DND-41 (cell line): ENCODE measurements at regions not wholly inside any gene's neighbourhood (a gene's known extent, or its start where the extent isn't known, plus 50 kb on each side); places are given as distances from the start of the nearest gene placed in this dataset.

ENCODE experiments used
- ATAC-seq: fragments of 200-7000 bp; cut with Tn5 transposase; 3 replicates; pipeline ENCODE4 v1.9.1; 2021; ENCODE audit warnings: low read depth; ENCODE audit not compliant: insufficient read depth
- DNase-seq: peaks from one replicate; pipeline ENCODE4 v3.0.0-alpha.2; 2020
- H2AFZ ChIP-seq: 2 replicates; pipeline ENCODE4 v1.6.0; 2012; ENCODE audit warnings: low read depth, low read length
- H3K27ac ChIP-seq: 2 replicates; pipeline ENCODE4 v1.5.1; 2012; ENCODE audit warnings: low read length, inconsistent platforms
- H3K27me3 ChIP-seq: fragments of 200-600 bp; sonication (generic); 2 replicates; pipeline ENCODE4 v1.6.0; 2012; ENCODE audit warnings: low read length, mild to moderate bottlenecking, inconsistent platforms; ENCODE audit not compliant: insufficient read depth, poor library complexity
- H3K36me3 ChIP-seq: 2 replicates; pipeline ENCODE4 v1.5.1; 2012; ENCODE audit warnings: low read length, inconsistent platforms; ENCODE audit not compliant: insufficient read depth
- H3K4me1 ChIP-seq: 2 replicates; pipeline ENCODE4 v1.5.1; 2012; ENCODE audit warnings: mild to moderate bottlenecking, low read length; ENCODE audit not compliant: insufficient read depth
- H3K4me2 ChIP-seq: 2 replicates; pipeline ENCODE4 v1.6.0; 2012; ENCODE audit warnings: mild to moderate bottlenecking, moderate library complexity, low read length, inconsistent platforms; ENCODE audit not compliant: insufficient read depth
- H3K4me3 ChIP-seq, 2 experiments: fragments of 200-600 bp in 1 of 2; shearing (Covaris generic) in 1 of 2; 2 replicates each; pipeline ENCODE4 v1.5.1; 2012 to 2016; ENCODE audit warnings: inconsistent platforms in 2 of 2, low read length in 2 of 2, mild to moderate bottlenecking in 2 of 2, low read depth in 1 of 2, moderate library complexity in 1 of 2
- H3K79me2 ChIP-seq: 2 replicates; pipeline ENCODE4 v1.6.0; 2012; ENCODE audit warnings: low read length, inconsistent platforms; ENCODE audit not compliant: insufficient read depth
- H3K9ac ChIP-seq: 2 replicates; pipeline ENCODE4 v1.6.0; 2012; ENCODE audit warnings: low read depth, mild to moderate bottlenecking, inconsistent platforms, low read length, moderate library complexity
- H3K9me3 ChIP-seq: 2 replicates; pipeline ENCODE4 v1.5.1; 2012; ENCODE audit warnings: low read length, moderate library complexity, mild to moderate bottlenecking, inconsistent platforms; ENCODE audit not compliant: insufficient read depth, severe bottlenecking
- H4K20me1 ChIP-seq: 2 replicates; pipeline ENCODE4 v1.6.0; 2012; ENCODE audit warnings: low read length; ENCODE audit not compliant: insufficient read depth
- EZH2 ChIP-seq: IDR thresholded peaks from 3 replicates; pipeline ENCODE4 v1.6.1; 2012; ENCODE audit warnings: borderline replicate concordance, low read depth, mild to moderate bottlenecking, moderate library complexity, low read length, inconsistent platforms; ENCODE audit not compliant: severe bottlenecking
- TF ChIP-seq, protein P1 (sequence below): IDR thresholded peaks from 2 replicates; pipeline ENCODE4 v1.5.1; 2012; ENCODE audit warnings: borderline replicate concordance, low read length, moderate library complexity, mild to moderate bottlenecking; ENCODE audit not compliant: poor library complexity, severe bottlenecking; ENCODE audit errors: extremely low read depth

DNA sequence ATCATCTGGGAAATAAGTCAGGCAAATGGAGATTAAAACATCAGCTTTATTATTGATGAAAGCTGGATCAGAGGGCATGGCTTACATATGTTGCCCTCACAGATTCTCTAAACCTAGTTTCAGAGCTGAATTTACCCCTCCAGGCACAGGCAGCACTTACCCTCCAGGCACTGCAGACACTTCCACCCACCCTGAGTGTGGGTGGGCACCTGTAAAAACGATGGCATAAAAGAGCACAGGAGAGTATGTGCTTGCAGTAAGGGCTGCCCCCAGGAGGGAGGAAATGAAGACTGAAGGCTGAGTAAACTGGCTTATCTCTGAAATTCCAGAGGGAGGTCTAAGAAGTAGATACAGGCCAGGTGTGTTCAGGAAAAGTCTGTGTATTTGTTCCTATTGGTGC is 185.0 kb upstream of the HTR2A start:
- H3K36me3 ChIP-seq = no peaks in the 10 kb centered on the region
- H3K27ac ChIP-seq = no peak overlapping the region
- no peaks in the 10 kb centered on the region for H3K79me2 ChIP-seq
- H3K9me3 ChIP-seq = no peaks in the 10 kb centered on the region
- no peak overlapping the region for H3K9ac ChIP-seq
- H4K20me1 ChIP-seq = no peaks in the 10 kb centered on the region
- H3K4me2 ChIP-seq = no peak overlapping the region
- ATAC-seq (no peak), DNase-seq (no peak)
- no peaks in the 10 kb centered on the region for H3K27me3 ChIP-seq
- H3K4me3 ChIP-seq = no peak overlapping the region
- H2AFZ ChIP-seq = no peak overlapping the region
- TF ChIP-seq, protein P1, sequence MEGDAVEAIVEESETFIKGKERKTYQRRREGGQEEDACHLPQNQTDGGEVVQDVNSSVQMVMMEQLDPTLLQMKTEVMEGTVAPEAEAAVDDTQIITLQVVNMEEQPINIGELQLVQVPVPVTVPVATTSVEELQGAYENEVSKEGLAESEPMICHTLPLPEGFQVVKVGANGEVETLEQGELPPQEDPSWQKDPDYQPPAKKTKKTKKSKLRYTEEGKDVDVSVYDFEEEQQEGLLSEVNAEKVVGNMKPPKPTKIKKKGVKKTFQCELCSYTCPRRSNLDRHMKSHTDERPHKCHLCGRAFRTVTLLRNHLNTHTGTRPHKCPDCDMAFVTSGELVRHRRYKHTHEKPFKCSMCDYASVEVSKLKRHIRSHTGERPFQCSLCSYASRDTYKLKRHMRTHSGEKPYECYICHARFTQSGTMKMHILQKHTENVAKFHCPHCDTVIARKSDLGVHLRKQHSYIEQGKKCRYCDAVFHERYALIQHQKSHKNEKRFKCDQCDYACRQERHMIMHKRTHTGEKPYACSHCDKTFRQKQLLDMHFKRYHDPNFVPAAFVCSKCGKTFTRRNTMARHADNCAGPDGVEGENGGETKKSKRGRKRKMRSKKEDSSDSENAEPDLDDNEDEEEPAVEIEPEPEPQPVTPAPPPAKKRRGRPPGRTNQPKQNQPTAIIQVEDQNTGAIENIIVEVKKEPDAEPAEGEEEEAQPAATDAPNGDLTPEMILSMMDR = no peak
- no peak for TF ChIP-seq EZH2
- H3K4me1 ChIP-seq = no peaks in the 10 kb centered on the region

DNA sequence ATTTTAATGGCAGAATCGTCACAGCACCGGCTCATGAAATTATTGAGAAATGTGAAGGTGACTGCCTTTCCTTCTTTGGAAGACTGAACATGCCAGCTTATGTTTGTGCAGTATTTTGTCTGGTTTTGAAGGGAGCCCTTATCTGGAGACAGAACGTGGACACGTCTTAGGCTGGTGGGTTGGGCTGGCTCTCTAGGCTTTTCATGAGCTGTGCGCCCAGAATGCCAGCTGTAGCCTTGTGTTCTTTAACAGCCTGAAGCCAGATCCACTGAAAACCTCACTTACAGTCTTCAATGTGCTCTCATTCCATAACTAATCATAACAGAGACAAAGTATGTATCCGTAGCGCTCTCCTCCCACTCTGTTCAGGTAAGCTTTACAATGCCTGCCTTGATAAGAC is 184.4 kb upstream of the HTR2A start:
- Histone ChIP-seq H3K9me3 (no peaks in the 10 kb centered on the region), H3K4me2 (no peak overlapping the region), H4K20me1 (no peaks in the 10 kb centered on the region), H3K9ac (no peak overlapping the region), H3K27ac (no peak overlapping the region), H3K4me3 (no peak overlapping the region), H3K79me2 (no peaks in the 10 kb centered on the region), H2AFZ (no peak overlapping the region), H3K4me1 (no peaks in the 10 kb centered on the region), H3K36me3 (no peaks in the 10 kb centered on the region), H3K27me3 (no peaks in the 10 kb centered on the region)
- no peak for DNase-seq
- TF ChIP-seq, protein P1 = no peak
- TF ChIP-seq EZH2 = no peak
- no peak for ATAC-seq

DNA sequence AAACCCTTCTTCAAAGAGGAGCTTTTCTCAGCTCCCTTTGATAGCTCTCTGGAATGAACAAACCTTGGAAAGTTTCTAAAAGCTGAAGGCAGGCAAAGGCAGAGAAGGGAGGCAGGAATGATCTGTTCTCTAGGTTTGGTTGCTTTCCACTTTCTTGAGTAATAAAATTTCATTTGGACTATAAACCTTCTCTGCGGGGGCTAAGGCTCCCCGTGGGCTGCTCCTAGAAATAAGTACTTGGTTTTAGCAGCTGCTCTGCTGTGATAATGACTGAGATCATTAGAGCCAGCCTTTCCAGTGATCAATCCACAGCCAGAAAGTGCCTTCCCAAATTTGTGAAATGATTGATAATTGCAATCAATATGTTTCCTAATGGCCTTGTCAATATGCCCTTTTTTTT is 183.8 kb upstream of the HTR2A start:
- no peaks in the 10 kb centered on the region for H4K20me1 ChIP-seq
- TF ChIP-seq EZH2 = no peak
- TF ChIP-seq, protein P1 = no peak

DNA sequence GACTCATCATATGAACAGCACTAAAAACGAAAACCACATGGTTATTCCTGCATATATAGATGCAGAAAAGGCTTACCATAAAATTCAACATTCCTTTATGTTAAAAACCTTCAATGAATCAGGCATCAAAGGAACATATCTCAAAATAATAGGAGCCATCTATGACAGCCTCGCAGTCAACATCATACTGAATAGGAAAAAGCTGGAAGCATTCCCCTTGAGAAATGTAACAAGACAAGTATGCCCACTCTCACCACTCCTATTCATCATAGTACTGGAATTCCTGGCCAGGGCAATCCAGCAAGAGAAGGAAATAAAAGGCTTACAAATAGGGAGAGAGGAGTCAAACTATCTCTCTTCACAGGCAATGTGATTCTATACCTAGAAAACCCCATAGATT is 179.6 kb upstream of the HTR2A start:
- no peaks in the 10 kb centered on the region for H3K9me3 ChIP-seq
- TF ChIP-seq EZH2 = no peak
- TF ChIP-seq, protein P1 = no peak
- no peak overlapping the region for H3K4me2 ChIP-seq
- no peak overlapping the region for H2AFZ ChIP-seq
- H3K27me3 ChIP-seq = no peaks in the 10 kb centered on the region
- H3K27ac ChIP-seq = no peak overlapping the region
- no peak overlapping the region for H3K4me3 ChIP-seq
- ATAC-seq (no peak), DNase-seq (no peak)
- no peaks in the 10 kb centered on the region for H3K36me3 ChIP-seq
- H3K79me2 ChIP-seq = no peaks in the 10 kb centered on the region
- H3K4me1 ChIP-seq = no peaks in the 10 kb centered on the region
- no peaks in the 10 kb centered on the region for H4K20me1 ChIP-seq
- no peak overlapping the region for H3K9ac ChIP-seq

More for the DNA sequence above, 183.8 kb upstream of the HTR2A start:
- ATAC-seq = no peak
- H3K79me2 ChIP-seq = no peaks in the 10 kb centered on the region
- H3K4me1 ChIP-seq = no peaks in the 10 kb centered on the region
- H3K27ac ChIP-seq = no peak overlapping the region
- no peaks in the 10 kb centered on the region for H3K36me3 ChIP-seq
- H3K4me3 ChIP-seq = no peak overlapping the region
- H3K9ac ChIP-seq = no peak overlapping the region
- H3K27me3 ChIP-seq = no peaks in the 10 kb centered on the region
- no peaks in the 10 kb centered on the region for H3K9me3 ChIP-seq
- H3K4me2 ChIP-seq = no peak overlapping the region
- no peak for DNase-seq
- no peak overlapping the region for H2AFZ ChIP-seq
